OCI-LY1 (cell line): ENCODE measurements at regions not wholly inside any gene's neighbourhood (a gene's known extent, or its start where the extent isn't known, plus 50 kb on each side); places are given as distances from the start of the nearest gene placed in this dataset.

ENCODE experiments used
- H2AFZ ChIP-seq: fragments of 200-600 bp; sonication (generic), shearing (Covaris generic); 2 replicates; pipeline ENCODE4 v1.6.0; 2014; ENCODE audit warnings: antibody characterized with exemption, mild to moderate bottlenecking, low read length
- H3F3A ChIP-seq: fragments of 200-600 bp; sonication (generic), shearing (Covaris generic); 2 replicates; pipeline ENCODE4 v1.6.0; 2014; ENCODE audit warnings: mild to moderate bottlenecking, antibody characterized with exemption, low read length, moderate library complexity; ENCODE audit not compliant: insufficient read depth
- H3K27ac ChIP-seq: fragments of 200-600 bp; sonication (generic); 2 replicates; pipeline ENCODE4 v1.5.1; 2014; ENCODE audit warnings: low read length, mixed run types, mild to moderate bottlenecking, low read depth; ENCODE audit not compliant: poor library complexity, severe bottlenecking
- H3K27me3 ChIP-seq: fragments of 200-600 bp; sonication (generic); 2 replicates; pipeline ENCODE4 v1.6.0; 2014; ENCODE audit warnings: antibody characterized with exemption, mild to moderate bottlenecking, low read length, moderate library complexity; ENCODE audit not compliant: insufficient read depth
- H3K36me3 ChIP-seq: fragments of 200-600 bp; sonication (generic); 2 replicates; pipeline ENCODE4 v1.6.1; 2014; ENCODE audit warnings: mild to moderate bottlenecking, antibody characterized with exemption, low read length, moderate library complexity, mixed read lengths; ENCODE audit not compliant: insufficient read depth
- H3K4me1 ChIP-seq: fragments of 200-600 bp; sonication (generic); 2 replicates; pipeline ENCODE4 v1.5.1; 2014; ENCODE audit warnings: mild to moderate bottlenecking, low read length, moderate library complexity; ENCODE audit not compliant: insufficient read depth, severe bottlenecking
- H3K4me2 ChIP-seq: fragments of 200-600 bp; sonication (generic), shearing (Covaris generic); 2 replicates; pipeline ENCODE4 v1.6.1; 2014; ENCODE audit warnings: low read length
- H3K4me3 ChIP-seq: fragments of 200-600 bp; sonication (generic); 2 replicates; pipeline ENCODE4 v1.5.1; 2014; ENCODE audit warnings: low read length, low read depth, mild to moderate bottlenecking, mixed read lengths; ENCODE audit not compliant: poor library complexity, severe bottlenecking
- H3K79me2 ChIP-seq: fragments of 200-600 bp; shearing (Covaris generic); 2 replicates; pipeline ENCODE4 v1.6.1; 2016; ENCODE audit warnings: mixed run types, low read length, mixed read lengths; ENCODE audit not compliant: insufficient read depth
- H3K9ac ChIP-seq: fragments of 200-600 bp; sonication (generic), shearing (Covaris generic); 2 replicates; pipeline ENCODE4 v1.6.1; 2014; ENCODE audit warnings: mild to moderate bottlenecking, low read length, mixed read lengths
- H3K9me2 ChIP-seq: fragments of 200-600 bp; sonication (generic), shearing (Covaris generic); 2 replicates; pipeline ENCODE4 v1.6.1; 2014; ENCODE audit warnings: low read depth, mild to moderate bottlenecking, low read length, mixed read lengths
- H3K9me3 ChIP-seq: fragments of 200-600 bp; shearing (Covaris generic); 2 replicates; pipeline ENCODE4 v1.6.1; 2014; ENCODE audit warnings: low read length, mixed read lengths
- H4K20me1 ChIP-seq: fragments of 200-600 bp; sonication (generic), shearing (Covaris generic); 2 replicates; pipeline ENCODE4 v1.6.0; 2016; ENCODE audit warnings: mild to moderate bottlenecking, low read length; ENCODE audit not compliant: insufficient read depth
- CTCF ChIP-seq: fragments of 200-600 bp; sonication (generic), shearing (Covaris generic); IDR thresholded peaks from 2 replicates; pipeline ENCODE4 v1.5.1; 2017; ENCODE audit warnings: mild to moderate bottlenecking, antibody characterized with exemption, low read length, moderate library complexity, mixed read lengths
- EZH2 ChIP-seq: fragments of 200-600 bp; sonication (generic), shearing (Covaris generic); IDR thresholded peaks from 2 replicates; pipeline ENCODE4 v1.8.0; 2017; ENCODE audit warnings: borderline replicate concordance, mixed run types, mild to moderate bottlenecking, antibody characterized with exemption, low read length, moderate library complexity, mixed read lengths

GRCh38 chr5:73312146-73312871 is 136.3 kb downstream of the FOXD1 start:
- Histone ChIP-seq H3K9me3 (no peaks in the 10 kb centered on the region), H3F3A (no peaks in the 10 kb centered on the region), H3K4me2 (no peak overlapping the region), H3K79me2 (no peaks in the 10 kb centered on the region), H3K27ac (no peak overlapping the region), H3K4me1 (no peaks in the 10 kb centered on the region), H2AFZ (no peak overlapping the region), H3K36me3 (no peaks in the 10 kb centered on the region), H3K27me3 (no peaks in the 10 kb centered on the region), H3K9ac (no peak overlapping the region), H3K4me3 (no peak overlapping the region), H3K9me2 (no peaks in the 10 kb centered on the region), H4K20me1 (no peaks in the 10 kb centered on the region)
- TF ChIP-seq EZH2 (no peak), CTCF (no peak)

GRCh38 chr5:73311291-73312110 is 137.1 kb downstream of the FOXD1 start:
- H3K27me3 ChIP-seq: no peaks in the 10 kb centered on the region
- H3K9me3 ChIP-seq: no peaks in the 10 kb centered on the region
- no peaks in the 10 kb centered on the region for H4K20me1 ChIP-seq
- no peak overlapping the region for H3K4me3 ChIP-seq
- no peaks in the 10 kb centered on the region for H3K9me2 ChIP-seq
- no peaks in the 10 kb centered on the region for H3K36me3 ChIP-seq
- H2AFZ ChIP-seq: no peak overlapping the region
- no peak overlapping the region for H3K9ac ChIP-seq
- no peaks in the 10 kb centered on the region for H3K4me1 ChIP-seq
- H3K79me2 ChIP-seq: no peaks in the 10 kb centered on the region
- no peak for TF ChIP-seq EZH2
- TF ChIP-seq CTCF: no peak
- no peak overlapping the region for H3K4me2 ChIP-seq
- no peaks in the 10 kb centered on the region for H3F3A ChIP-seq
- H3K27ac ChIP-seq: no peak overlapping the region

GRCh38 chr5:73307645-73308355 is 134.8 kb downstream of the TMEM174 start:
- Histone ChIP-seq H3K36me3 (no peaks in the 10 kb centered on the region), H3K79me2 (no peaks in the 10 kb centered on the region), H2AFZ (no peak overlapping the region), H3K27me3 (no peaks in the 10 kb centered on the region), H3K4me2 (no peak overlapping the region), H3K4me3 (no peak overlapping the region), H3K9me3 (no peaks in the 10 kb centered on the region), H3K4me1 (no peaks in the 10 kb centered on the region), H3K27ac (no peak overlapping the region), H4K20me1 (no peaks in the 10 kb centered on the region), H3F3A (no peaks in the 10 kb centered on the region), H3K9ac (no peak overlapping the region), H3K9me2 (no peaks in the 10 kb centered on the region)
- TF ChIP-seq EZH2 (no peak), CTCF (no peak)
